ENCODE measurements at regions not wholly inside any gene's neighbourhood (a gene's known extent, or its start where the extent isn't known, plus 50 kb on each side); places are given as distances from the start of the nearest gene placed in this dataset.

GRCh38 chr18:41700416-41700815 is 254.6 kb upstream of the PIK3C3 start:
- no peak for TF ChIP-seq EZH2 (IDR thresholded peaks at IDR 0.05; ENCODE audit: low read depth, low read length, severe bottlenecking)
- TF ChIP-seq YY1 (IDR thresholded peaks at IDR 0.05; ENCODE audit: low read depth, low read length), result no peak
- no peak for TF ChIP-seq TEAD4 (IDR thresholded peaks at IDR 0.05; ENCODE audit: low read depth, low read length)
- no peak for TF ChIP-seq POLR2A (IDR thresholded peaks at IDR 0.05; ENCODE audit: control extremely low read depth in 1 of 2, low read depth in 2 of 2, low read length in 2 of 2)
- TF ChIP-seq EP300 (IDR thresholded peaks at IDR 0.05; ENCODE audit: borderline replicate concordance in 1 of 2, low read depth in 2 of 2, low read length in 2 of 2), result no peak

All from H1 (cell line).